HepG2 (cell line): ENCODE measurements at regions not wholly inside any gene's neighbourhood (a gene's known extent, or its start where the extent isn't known, plus 50 kb on each side); places are given as distances from the start of the nearest gene placed in this dataset.

ENCODE experiments used
- ATAC-seq: fragments of 200-7000 bp; cut with Tn5 transposase; 3 replicates; pipeline ENCODE4 v1.9.1; 2020; ENCODE audit warnings: mild to moderate bottlenecking, moderate library complexity
- BruUV-seq: library from RNA; stranded (reverse); fragments of 400-500 nt; replicated peaks from 2 replicates; lab custom pipeline; 2021; lab: Mats Ljungman, UMichigan
- CTCF ChIA-PET: fragments of 300-600 bp; formaldehyde crosslinking; extraction: SDS; loops from one replicate; lab custom pipeline; 2021; ENCODE audit warnings: low total read pairs, inconsistent platforms, low intra/inter-chr PET ratio; lab: Yijun Ruan, JAX
- POLR2A ChIA-PET: fragments of 350-600 bp; sonication (Branson Sonifier 250); formaldehyde crosslinking; loops from one replicate; lab custom pipeline; 2020; ENCODE audit warnings: antibody characterized with exemption, inconsistent platforms; lab: Yijun Ruan, JAX
- DNase-seq: peaks from one replicate; pipeline ENCODE4 v3.0.0-alpha.2; 2015; ENCODE audit warnings: low spot score
- FAIRE-seq: peaks from 3 replicates; lab custom pipeline; 2011; peaks lifted over from hg19 to GRCh38; lab: Jason Lieb, UNC
- H2AFZ ChIP-seq: one replicate; pipeline ENCODE4 v1.6.1; 2011; ENCODE audit warnings: low read length, inconsistent platforms
- H3K27ac ChIP-seq: fragments of 300-600 bp; 3 replicates; pipeline ENCODE4 v1.8.0; 2011; ENCODE audit warnings: mixed run types, mild to moderate bottlenecking, mixed read lengths, low read length, inconsistent platforms; ENCODE audit not compliant: insufficient read depth; ENCODE audit errors: extremely low read length
- H3K27me3 ChIP-seq, 2 experiments: fragments of 200-600 bp in 1 of 2; 2 replicates in 1 of 2; 3 replicates in 1 of 2; pipeline versions ENCODE4 v1.6.0 to v1.8.0; 2011; ENCODE audit warnings: low read length in 2 of 2, mild to moderate bottlenecking in 2 of 2, moderate library complexity in 2 of 2, inconsistent platforms in 1 of 2; ENCODE audit not compliant: insufficient read depth in 2 of 2, control insufficient read depth in 1 of 2
- H3K36me3 ChIP-seq, 2 experiments: fragments of 200-600 bp in 1 of 2; replicated peaks in 1 of 2; 2 replicates in 1 of 2; 3 replicates in 1 of 2; pipeline versions ENCODE4 v1.5.1 to v1.8.0; 2011; ENCODE audit warnings: low read length in 2 of 2, inconsistent platforms in 1 of 2; ENCODE audit not compliant: insufficient read depth in 2 of 2, control insufficient read depth in 1 of 2
- H3K4me1 ChIP-seq: 2 replicates; pipeline ENCODE4 v1.5.1; 2012; ENCODE audit warnings: low read length, inconsistent platforms; ENCODE audit not compliant: insufficient read depth
- H3K4me2 ChIP-seq: 2 replicates; pipeline ENCODE4 v1.6.0; 2011; ENCODE audit warnings: low read depth, low read length, inconsistent platforms
- H3K4me3 ChIP-seq, 3 experiments: fragments of 200-600 bp in 1 of 3; sonication (generic), shearing (Covaris generic) in 1 of 3; replicated peaks in 1 of 3; 2 replicates each; pipeline ENCODE4 v1.5.1; 2011 to 2016; ENCODE audit warnings: low read length in 3 of 3, inconsistent platforms in 2 of 3, low read depth in 2 of 3, mild to moderate bottlenecking in 2 of 3, control low read depth in 1 of 3, mixed read lengths in 1 of 3; ENCODE audit not compliant: insufficient read depth in 1 of 3
- H3K79me2 ChIP-seq: one replicate; pipeline ENCODE4 v1.6.1; 2011; ENCODE audit warnings: low read length, inconsistent platforms; ENCODE audit not compliant: insufficient read depth
- H3K9ac ChIP-seq: 2 replicates; pipeline ENCODE4 v1.6.0; 2011; ENCODE audit warnings: mild to moderate bottlenecking, low read depth, low read length, inconsistent platforms; ENCODE audit not compliant: insufficient read depth
- H3K9me3 ChIP-seq: 2 replicates; pipeline ENCODE4 v1.5.1; 2012; ENCODE audit warnings: mild to moderate bottlenecking, low read length
- H4K20me1 ChIP-seq: 2 replicates; pipeline ENCODE4 v1.6.0; 2011; ENCODE audit warnings: inconsistent platforms, mild to moderate bottlenecking, low read length, moderate library complexity; ENCODE audit not compliant: insufficient read depth
- BCL6 ChIP-seq: IDR thresholded peaks from 2 replicates; pipeline ENCODE4 v1.6.1; 2016; ENCODE audit warnings: missing genetic modification reagents, missing compliant biosample characterization
- CEBPB ChIP-seq: IDR thresholded peaks from 2 replicates; pipeline ENCODE4 v1.6.1; 2011; ENCODE audit warnings: low read depth, low read length, improper control_type of control experiment, borderline replicate concordance
- GTF3A ChIP-seq: sonication (generic); formaldehyde crosslinking; conservative IDR thresholded peaks from 2 replicates; pipeline ENCODE4 v1.4.0; 2020; ENCODE audit warnings: mild to moderate bottlenecking, missing genetic modification reagents
- HMGA1 ChIP-seq: sonication (generic); formaldehyde crosslinking; conservative IDR thresholded peaks from 2 replicates; pipeline ENCODE4 v1.4.0; 2020; ENCODE audit warnings: missing genetic modification reagents
- MXI1 ChIP-seq: IDR thresholded peaks from 3 replicates; pipeline ENCODE4 v1.6.1; 2012; ENCODE audit warnings: low read depth, low read length, inconsistent platforms, borderline replicate concordance
- NFE2L2 ChIP-seq: fragments of 150-350 bp; IDR thresholded peaks from 2 replicates; pipeline ENCODE4 v1.6.1; 2014; ENCODE audit warnings: low read length
- SNAPC5 ChIP-seq: sonication (generic); formaldehyde crosslinking; IDR thresholded peaks from 2 replicates; pipeline ENCODE4 v1.8.1; 2023; ENCODE audit warnings: mild to moderate bottlenecking, missing genetic modification reagents, borderline replicate concordance
- THAP11 ChIP-seq: IDR thresholded peaks from 2 replicates; pipeline ENCODE4 v1.6.1; 2016; ENCODE audit warnings: missing biosample characterization, missing genetic modification reagents
- ZNF292 ChIP-seq: sonication (generic); formaldehyde crosslinking; IDR thresholded peaks from 2 replicates; pipeline ENCODE4 v1.8.1; 2022; ENCODE audit warnings: mild to moderate bottlenecking, low read depth, missing genetic modification reagents, borderline replicate concordance
- ZNF704 ChIP-seq: sonication (generic); formaldehyde crosslinking; IDR thresholded peaks from 2 replicates; pipeline ENCODE4 v1.8.1; 2023; ENCODE audit warnings: mild to moderate bottlenecking, inconsistent platforms, moderate library complexity, missing genetic modification reagents, borderline replicate concordance
- ZNF883 ChIP-seq: sonication (generic); formaldehyde crosslinking; IDR thresholded peaks from 2 replicates; pipeline ENCODE4 v1.5.1; 2020; ENCODE audit warnings: mild to moderate bottlenecking, missing genetic modification reagents; ENCODE audit errors: not compliant biosample characterization
- WGBS: methylation state at CpG from one replicate; pipeline ENCODE4 v1.1.6; 2017; ENCODE audit warnings: low lambda C conversion rate; 5-methylcytosine and 5-hydroxymethylcytosine counted together
- in situ Hi-C: cut with HindIII; loops from 2 replicates; pipeline ENCODE4 v1.10.0; 2017; ENCODE audit warnings: low pct_unique_long_range_greater_than_20kb; ENCODE audit not compliant: extremely low pct_ligation_motif_present
- intact Hi-C: fragments of 100-400 bp; cut with micrococcal nuclease; formaldehyde crosslinking; loops from one replicate; pipeline ENCODE4 v1.10.0; 2022; ENCODE audit not compliant: unreplicated experiment

GRCh38 chr7:35529713-35530112 lies 165.2 kb downstream of the HERPUD2 start (continued):
- TF ChIP-seq NFE2L2, result no peak

- Histone ChIP-seq H3K9me3 (no peaks in the 10 kb centered on the region), H2AFZ (no peak overlapping the region), H3K27me3 (0 out of 5 replicates have a peak, but pooled peaks cover 0 to 4% of the 10 kb centered on the region in 2 experiments), H3K36me3 (no peaks in the 10 kb centered on the region), H4K20me1 (no peaks in the 10 kb centered on the region), H3K4me2 (no peak overlapping the region), H3K4me3 (no peak overlapping the region), H3K27ac (no peak overlapping the region), H3K9ac (no peak overlapping the region), H3K79me2 (no peaks in the 10 kb centered on the region), H3K4me1 (no peaks in the 10 kb centered on the region)
- no peak for FAIRE-seq
- POLR2A ChIA-PET, result no interaction called here
- 4% methylated on average over 8 of the region's 8 CpGs for WGBS
- CTCF ChIA-PET, result no interaction called here
- DNase-seq, result no peak
- BruUV-seq, result no TSS peak
- in situ Hi-C loops (loop anchor here (25.0 kb wide), 1 partner anchor 341 kb away; no protein-coding TSS in a partner anchor), intact Hi-C loops (no loop called here)
- no peak for ATAC-seq
- TF ChIP-seq THAP11, result no peak
- TF ChIP-seq ZNF883 (CRISPR knock-in tag), result no peak
- TF ChIP-seq HMGA1 (CRISPR knock-in tag), result no peak
- TF ChIP-seq MXI1, result no peak
- TF ChIP-seq ZNF292, result no peak
- TF ChIP-seq GTF3A (CRISPR knock-in tag), result no peak
- no peak for TF ChIP-seq BCL6 (CRISPR knock-in tag)
- TF ChIP-seq, all 625 proteins: peak for 0
Measured at GRCh38 chr7:35528381-35528977, 166.5 kb downstream of the HERPUD2 start.

- POLR2A ChIA-PET, result no interaction called here
- FAIRE-seq (no peak), ATAC-seq (no peak), DNase-seq (no peak)
- H4K20me1 ChIP-seq, result no peaks in the 10 kb centered on the region
- H2AFZ ChIP-seq, result no peak overlapping the region
- TF ChIP-seq CEBPB, result peak; percentile 31; the same call in 1 of the 2 replicates
- no peak for TF ChIP-seq SNAPC5 (CRISPR knock-in tag)
- TF ChIP-seq ZNF704, result no peak
- no peaks in the 10 kb centered on the region for H3K79me2 ChIP-seq
- intact Hi-C loops (no loop called here), in situ Hi-C loops (loop anchor here (25.0 kb wide), 1 partner anchor 339 kb away; no protein-coding TSS in a partner anchor)
- 0 out of 5 replicates have a peak, but pooled peaks cover 0 to 4% of the 10 kb centered on the region in 2 experiments for H3K27me3 ChIP-seq
- no peak overlapping the region for H3K4me2 ChIP-seq
- no peaks in the 10 kb centered on the region for H3K9me3 ChIP-seq
- H3K27ac ChIP-seq, result no peak overlapping the region
- no peak overlapping the region for H3K9ac ChIP-seq
- H3K4me1 ChIP-seq, result no peaks in the 10 kb centered on the region
- no peaks in the 10 kb centered on the region for H3K36me3 ChIP-seq
- CTCF ChIA-PET, result no interaction called here
- no peak overlapping the region for H3K4me3 ChIP-seq
- no TSS peak for BruUV-seq
- 55% methylated on average over 4 of the region's 4 CpGs for WGBS
Measured at GRCh38 chr7:35526645-35527044, 168.3 kb downstream of the HERPUD2 start.
